ENCODE measurements at regions not wholly inside any gene's neighbourhood (a gene's known extent, or its start where the extent isn't known, plus 50 kb on each side); places are given as distances from the start of the nearest gene placed in this dataset.
A peak's percentile ranks its signal among the peaks of the same experiment; 100 is the strongest.

DNA sequence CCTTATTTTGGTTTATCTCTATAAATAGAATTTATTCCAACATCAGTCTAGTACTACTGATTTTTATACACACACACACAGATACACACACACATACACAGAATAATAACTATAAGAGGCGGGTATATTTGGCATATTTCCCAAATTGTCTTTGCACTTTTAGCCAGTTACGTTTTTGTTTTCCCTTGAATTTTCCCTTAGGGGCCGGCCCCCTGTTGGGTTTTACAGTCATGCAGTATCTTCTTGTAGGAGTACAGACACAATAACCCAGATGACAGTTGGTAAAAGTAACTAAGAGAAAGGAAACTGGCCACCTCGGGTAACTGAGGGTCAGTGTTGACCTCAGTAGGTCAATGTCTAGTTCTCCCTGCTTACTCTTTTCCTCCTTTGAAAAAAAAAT is 50.9 kb downstream of the DISP1 start:
- H3K4me3 ChIP-seq (ENCODE audit: low read length) = no peak overlapping the region
- no peak for DNase-seq
- no peaks in the 10 kb centered on the region for H3K9me3 ChIP-seq (replicated peaks; ENCODE audit: control insufficient read depth, low read depth, low read length)
- H3K36me3 ChIP-seq (ENCODE audit: control insufficient read depth, insufficient read depth, low read length) = no peaks in the 10 kb centered on the region
- no peak overlapping the region for H3K27ac ChIP-seq (ENCODE audit: low read length)
- no CpG with 5 or more reads among the region's 4 CpGs for WGBS (ENCODE audit: insufficient coverage)
- H3K27me3 ChIP-seq (ENCODE audit: control insufficient read depth, insufficient read depth, low read length) = no peaks in the 10 kb centered on the region
- H3K4me1 ChIP-seq (ENCODE audit: control insufficient read depth, insufficient read depth, low read length) = no peaks in the 10 kb centered on the region

DNA sequence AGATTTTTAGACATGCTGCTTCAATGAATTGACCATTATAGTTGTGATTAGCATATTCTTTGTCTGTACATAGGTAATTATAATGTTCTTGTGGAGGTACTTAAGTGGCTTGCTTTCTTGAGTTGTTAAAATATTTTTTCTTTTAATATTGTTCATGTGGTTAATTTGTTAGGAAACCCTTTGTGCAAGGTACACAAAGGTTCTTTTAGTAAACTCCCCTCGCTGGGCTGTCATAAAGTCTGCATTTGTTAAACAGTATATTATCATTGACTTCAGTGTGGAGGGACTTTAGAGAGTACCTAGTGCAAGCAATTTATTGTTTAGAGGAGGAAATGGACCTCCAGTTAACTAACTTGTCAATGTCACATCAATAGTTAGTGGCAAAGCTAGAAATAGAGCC is 52.5 kb downstream of the DISP1 start:
- no peaks in the 10 kb centered on the region for H3K4me1 ChIP-seq (ENCODE audit: control insufficient read depth, insufficient read depth, low read length)
- no peak overlapping the region for H3K4me3 ChIP-seq (ENCODE audit: low read length)
- no peak overlapping the region for H3K27ac ChIP-seq (ENCODE audit: low read length)
- H3K27me3 ChIP-seq (ENCODE audit: control insufficient read depth, insufficient read depth, low read length) = no peaks in the 10 kb centered on the region
- H3K36me3 ChIP-seq (ENCODE audit: control insufficient read depth, insufficient read depth, low read length) = no peaks in the 10 kb centered on the region
- no CpG with 5 or more reads among the region's 1 CpG for WGBS (ENCODE audit: insufficient coverage)
- DNase-seq = no peak
- no peaks in the 10 kb centered on the region for H3K9me3 ChIP-seq (replicated peaks; ENCODE audit: control insufficient read depth, low read depth, low read length)

- Histone ChIP-seq H3K4me3 (ENCODE audit: low read length) (no peak overlapping the region), H3K27ac (ENCODE audit: low read length) (no peak overlapping the region), H3K36me3 (ENCODE audit: control insufficient read depth, insufficient read depth, low read length) (no peaks in the 10 kb centered on the region), H3K27me3 (ENCODE audit: control insufficient read depth, insufficient read depth, low read length) (no peaks in the 10 kb centered on the region), H3K4me1 (ENCODE audit: control insufficient read depth, insufficient read depth, low read length) (no peaks in the 10 kb centered on the region), H3K9me3 (replicated peaks; ENCODE audit: control insufficient read depth, low read depth, low read length) (no peaks in the 10 kb centered on the region)
- WGBS (ENCODE audit: insufficient coverage) = no CpG with 5 or more reads among the region's 1 CpG
- no peak for DNase-seq
Measured at GRCh38 chr1:222876182-222876581, 61.3 kb downstream of the DISP1 start.

- WGBS (ENCODE audit: insufficient coverage) = 44% methylated on average over 2 of the region's 2 CpGs
- Histone ChIP-seq H3K4me3 (ENCODE audit: low read length) (no peak overlapping the region), H3K9me3 (replicated peaks; ENCODE audit: control insufficient read depth, low read depth, low read length) (no peaks in the 10 kb centered on the region), H3K4me1 (ENCODE audit: control insufficient read depth, insufficient read depth, low read length) (no peaks in the 10 kb centered on the region), H3K27ac (ENCODE audit: low read length) (no peak overlapping the region), H3K27me3 (ENCODE audit: control insufficient read depth, insufficient read depth, low read length) (no peaks in the 10 kb centered on the region), H3K36me3 (ENCODE audit: control insufficient read depth, insufficient read depth, low read length) (no peaks in the 10 kb centered on the region)
- DNase-seq = peak; percentile 42
Measured at GRCh38 chr1:222877854-222878253, 63.0 kb downstream of the DISP1 start.

- WGBS (ENCODE audit: insufficient coverage) = no CpG with 5 or more reads among the region's 2 CpGs
- H3K4me3 ChIP-seq (ENCODE audit: low read length) = no peak overlapping the region
- H3K27me3 ChIP-seq (ENCODE audit: control insufficient read depth, insufficient read depth, low read length) = no peaks in the 10 kb centered on the region
- no peaks in the 10 kb centered on the region for H3K36me3 ChIP-seq (ENCODE audit: control insufficient read depth, insufficient read depth, low read length)
- H3K9me3 ChIP-seq (replicated peaks; ENCODE audit: control insufficient read depth, low read depth, low read length) = no peaks in the 10 kb centered on the region
- H3K27ac ChIP-seq (ENCODE audit: low read length) = no peak overlapping the region
- no peaks in the 10 kb centered on the region for H3K4me1 ChIP-seq (ENCODE audit: control insufficient read depth, insufficient read depth, low read length)
- DNase-seq = no peak
Measured at GRCh38 chr1:222880587-222880986, 65.7 kb downstream of the DISP1 start.

DNA sequence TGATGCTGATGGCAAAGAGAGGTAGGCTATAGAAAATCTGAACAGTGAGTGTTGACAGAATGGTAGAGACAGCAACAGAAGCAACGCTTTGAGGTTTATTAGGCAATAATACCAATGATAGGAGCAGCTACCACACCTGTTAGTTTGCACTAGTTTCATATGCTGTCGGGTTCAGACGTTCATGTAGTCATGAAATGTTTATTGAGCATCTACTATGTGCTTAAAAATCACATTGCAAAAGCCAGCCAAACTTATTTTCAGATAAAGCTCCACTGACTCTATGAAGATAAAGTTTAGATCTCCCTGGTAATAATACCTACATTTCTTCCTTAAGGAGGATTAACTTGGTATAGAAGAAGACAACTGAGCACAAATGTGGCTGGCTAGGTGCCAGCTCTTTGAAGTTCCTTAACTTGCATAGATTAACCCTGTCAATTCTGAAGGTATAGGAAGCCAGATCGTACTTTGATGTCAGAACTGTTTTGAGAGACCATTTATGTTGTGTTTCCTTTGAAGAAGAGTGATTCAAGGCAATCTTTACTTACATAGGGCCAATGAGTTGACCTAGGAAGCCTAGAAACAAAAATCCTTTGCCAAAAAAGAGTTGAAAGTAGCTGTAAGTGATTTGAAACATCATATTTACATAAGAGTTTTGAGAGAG is 71.5 kb downstream of the DISP1 start:
- Histone ChIP-seq H3K4me1 (ENCODE audit: control insufficient read depth, insufficient read depth, low read length) (no peaks in the 10 kb centered on the region), H3K27ac (ENCODE audit: low read length) (no peak overlapping the region), H3K9me3 (replicated peaks; ENCODE audit: control insufficient read depth, low read depth, low read length) (no peaks in the 10 kb centered on the region), H3K27me3 (ENCODE audit: control insufficient read depth, insufficient read depth, low read length) (no peaks in the 10 kb centered on the region), H3K36me3 (ENCODE audit: control insufficient read depth, insufficient read depth, low read length) (no peaks in the 10 kb centered on the region), H3K4me3 (ENCODE audit: low read length) (no peak overlapping the region)
- no peak for DNase-seq
- WGBS (ENCODE audit: insufficient coverage) = 53% methylated on average over 2 of the region's 4 CpGs

DNA sequence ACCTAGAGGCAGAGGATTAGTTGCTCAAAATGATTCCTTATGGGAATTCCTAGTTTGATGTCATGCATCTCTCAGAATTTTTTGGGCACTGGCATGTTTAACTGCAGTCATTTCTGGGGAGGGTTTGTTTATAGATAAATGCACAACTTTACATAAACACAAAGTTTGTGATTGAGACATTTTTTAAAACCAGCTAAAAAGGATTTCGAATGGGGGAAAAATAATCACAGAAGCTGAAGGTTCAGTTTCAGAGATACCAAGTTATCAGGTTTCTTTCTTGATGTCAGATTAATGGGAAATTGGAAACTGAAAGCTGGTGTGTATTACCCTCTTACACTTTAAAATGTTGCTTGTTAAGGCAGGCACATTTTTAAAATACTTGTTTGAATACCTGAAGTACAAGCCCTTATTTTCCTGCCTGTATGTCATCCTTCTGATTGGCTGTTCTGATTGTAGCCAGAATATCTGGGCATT is 72.1 kb downstream of the DISP1 start:
- DNase-seq = no peak
- Histone ChIP-seq H3K27me3 (ENCODE audit: control insufficient read depth, insufficient read depth, low read length) (no peaks in the 10 kb centered on the region), H3K36me3 (ENCODE audit: control insufficient read depth, insufficient read depth, low read length) (no peaks in the 10 kb centered on the region), H3K4me1 (ENCODE audit: control insufficient read depth, insufficient read depth, low read length) (no peaks in the 10 kb centered on the region), H3K9me3 (replicated peaks; ENCODE audit: control insufficient read depth, low read depth, low read length) (no peaks in the 10 kb centered on the region), H3K27ac (ENCODE audit: low read length) (no peak overlapping the region), H3K4me3 (ENCODE audit: low read length) (no peak overlapping the region)
- no CpG with 5 or more reads among the region's 1 CpG for WGBS (ENCODE audit: insufficient coverage)

DNA sequence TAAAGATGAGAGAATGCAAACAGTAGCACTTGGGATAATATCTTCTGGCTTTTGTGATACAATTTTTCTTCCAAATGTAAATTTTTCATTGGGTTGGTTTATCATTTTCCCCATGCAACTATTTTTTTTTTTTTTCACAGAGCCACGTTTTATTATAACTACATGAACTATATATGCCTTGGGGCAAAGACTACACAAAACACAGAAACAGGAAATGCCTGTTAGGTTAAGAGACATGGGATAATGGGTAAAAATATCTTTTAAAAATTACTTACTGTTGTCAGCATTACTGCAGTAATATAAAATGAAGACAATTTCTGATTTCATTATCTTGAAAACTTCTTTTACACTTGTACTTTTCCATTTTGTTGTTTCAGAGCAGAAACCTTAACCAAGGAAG is 74.6 kb downstream of the DISP1 start:
- Histone ChIP-seq H3K36me3 (ENCODE audit: control insufficient read depth, insufficient read depth, low read length) (peaks cover 6% of the 10 kb centered on the region), H3K4me3 (ENCODE audit: low read length) (no peak overlapping the region), H3K4me1 (ENCODE audit: control insufficient read depth, insufficient read depth, low read length) (peaks cover 4% of the 10 kb centered on the region), H3K9me3 (replicated peaks; ENCODE audit: control insufficient read depth, low read depth, low read length) (peaks cover 6% of the 10 kb centered on the region), H3K27me3 (ENCODE audit: control insufficient read depth, insufficient read depth, low read length) (no peaks in the 10 kb centered on the region), H3K27ac (ENCODE audit: low read length) (no peak overlapping the region)
- WGBS (ENCODE audit: insufficient coverage) = no CpG with 5 or more reads among the region's 1 CpG
- DNase-seq = no peak

DNA sequence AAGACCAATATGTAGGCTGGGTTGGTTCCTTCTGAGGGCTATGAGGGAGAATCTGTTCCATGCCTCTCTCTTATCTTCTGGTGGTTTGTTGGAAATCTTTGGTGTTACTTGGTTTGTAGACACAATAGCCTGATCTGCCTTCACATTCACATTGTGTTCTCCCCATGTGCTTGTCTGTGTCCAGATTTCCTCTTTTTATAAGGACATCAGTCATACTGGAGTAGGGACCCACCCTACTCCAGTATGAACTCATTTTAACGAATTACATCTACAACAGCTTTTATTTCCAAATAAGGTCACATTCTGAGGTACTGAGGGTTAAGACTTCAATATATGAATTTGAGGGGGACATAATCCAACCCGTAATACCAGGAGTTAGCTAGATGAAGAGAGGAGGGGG is 75.9 kb downstream of the DISP1 start:
- WGBS (ENCODE audit: insufficient coverage) = 100% methylated on average over 1 of the region's 2 CpGs
- H3K27ac ChIP-seq (ENCODE audit: low read length) = no peak overlapping the region
- DNase-seq = no peak
- H3K4me1 ChIP-seq (ENCODE audit: control insufficient read depth, insufficient read depth, low read length) = peaks cover 4% of the 10 kb centered on the region
- H3K36me3 ChIP-seq (ENCODE audit: control insufficient read depth, insufficient read depth, low read length) = peaks cover 6% of the 10 kb centered on the region
- H3K27me3 ChIP-seq (ENCODE audit: control insufficient read depth, insufficient read depth, low read length) = no peaks in the 10 kb centered on the region
- peaks cover 6% of the 10 kb centered on the region for H3K9me3 ChIP-seq (replicated peaks; ENCODE audit: control insufficient read depth, low read depth, low read length)
- no peak overlapping the region for H3K4me3 ChIP-seq (ENCODE audit: low read length)

DNA sequence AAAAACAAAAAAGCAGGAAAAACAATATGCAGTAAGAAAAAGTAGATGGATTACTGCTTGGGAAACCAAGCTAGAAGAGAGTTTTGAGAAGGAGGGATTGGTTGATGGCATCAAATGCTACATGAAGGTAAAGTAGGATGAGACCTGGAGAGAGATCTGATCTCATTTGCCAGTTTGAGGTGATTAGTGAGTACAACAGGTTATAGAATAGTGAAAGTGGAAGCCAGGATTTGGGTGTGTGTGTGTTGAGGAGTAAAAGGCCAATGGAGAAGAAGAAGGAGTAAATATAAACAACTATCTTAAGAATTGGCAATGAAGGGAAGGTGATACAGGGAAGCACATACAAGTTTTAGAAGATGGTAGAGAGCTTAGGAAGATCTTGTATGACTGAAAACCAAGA is 76.7 kb downstream of the DISP1 start:
- DNase-seq = no peak
- H3K27me3 ChIP-seq (ENCODE audit: control insufficient read depth, insufficient read depth, low read length) = no peaks in the 10 kb centered on the region
- H3K9me3 ChIP-seq (replicated peaks; ENCODE audit: control insufficient read depth, low read depth, low read length) = peaks cover 6% of the 10 kb centered on the region
- H3K4me3 ChIP-seq (ENCODE audit: low read length) = no peak overlapping the region
- peaks cover 4% of the 10 kb centered on the region for H3K4me1 ChIP-seq (ENCODE audit: control insufficient read depth, insufficient read depth, low read length)
- no peak overlapping the region for H3K27ac ChIP-seq (ENCODE audit: low read length)
- peaks cover 6% of the 10 kb centered on the region for H3K36me3 ChIP-seq (ENCODE audit: control insufficient read depth, insufficient read depth, low read length)

All from muscle of leg (tissue), 3 donors.